HEK293 (cell line): ENCODE measurements at regions not wholly inside any gene's neighbourhood (a gene's known extent, or its start where the extent isn't known, plus 50 kb on each side); places are given as distances from the start of the nearest gene placed in this dataset.

Source experiments
- CTCF ChIA-PET: fragments of 350-600 bp; formaldehyde crosslinking; extraction: SDS; loops from one replicate; lab custom pipeline; 2021; ENCODE audit warnings: antibody characterized with exemption; lab: Yijun Ruan, JAX
- POLR2A ChIA-PET: fragments of 300-600 bp; formaldehyde crosslinking; extraction: SDS; loops from one replicate; lab custom pipeline; 2020; ENCODE audit warnings: antibody characterized with exemption, inconsistent platforms; lab: Yijun Ruan, JAX
- H3K27ac ChIP-seq: fragments of 200-500 bp; sonication (Bioruptor generic); 2 replicates; pipeline ENCODE4 v1.5.1; 2014; ENCODE audit warnings: low read depth, low read length, control low read depth, inconsistent platforms; ENCODE audit errors: extremely low read depth
- H3K36me3 ChIP-seq, 2 experiments: fragments of 200-500 bp in 1 of 2; sonication (Bioruptor generic) in 1 of 2; 1 replicate in 1 of 2; 2 replicates in 1 of 2; pipeline ENCODE4 v1.5.1; 2014 to 2017; ENCODE audit warnings: inconsistent platforms in 2 of 2, low read length in 2 of 2; ENCODE audit not compliant: control insufficient read depth in 2 of 2, insufficient read depth in 1 of 2
- H3K4me1 ChIP-seq: fragments of 200-500 bp; sonication (Bioruptor generic); 2 replicates; pipeline ENCODE4 v1.5.1; 2014; ENCODE audit warnings: mild to moderate bottlenecking, low read length, inconsistent platforms; ENCODE audit not compliant: control insufficient read depth, insufficient read depth
- H3K4me3 ChIP-seq: 2 replicates; pipeline ENCODE4 v1.5.1; 2011; ENCODE audit warnings: low read depth, mild to moderate bottlenecking, control low read depth, low read length, moderate library complexity
- H3K9me3 ChIP-seq: fragments of 200-500 bp; sonication (Bioruptor generic); 2 replicates; pipeline ENCODE4 v1.5.1; 2014; ENCODE audit warnings: low read depth, low read length, inconsistent platforms; ENCODE audit not compliant: control insufficient read depth, insufficient read depth
- AEBP2 ChIP-seq: fragments of 450-650 bp; formaldehyde crosslinking; IDR thresholded peaks from 2 replicates; pipeline ENCODE4 v1.5.1; 2016; ENCODE audit warnings: missing biosample characterization, missing genetic modification characterization, borderline replicate concordance
- BCL11B ChIP-seq: fragments of 450-650 bp; formaldehyde crosslinking; IDR thresholded peaks from 2 replicates; pipeline ENCODE4 v1.5.1; 2016; ENCODE audit warnings: low read depth, missing biosample characterization, missing genetic modification characterization
- GLIS1 ChIP-seq: fragments of 450-650 bp; formaldehyde crosslinking; IDR thresholded peaks from 2 replicates; pipeline ENCODE4 v1.5.1; 2016; ENCODE audit warnings: missing biosample characterization, missing genetic modification characterization
- KLF10 ChIP-seq: fragments of 450-650 bp; IDR thresholded peaks from 2 replicates; pipeline ENCODE4 v1.5.1; 2018; ENCODE audit warnings: missing biosample characterization, mild to moderate bottlenecking, missing genetic modification characterization
- KLF7 ChIP-seq: fragments of 450-650 bp; formaldehyde crosslinking; IDR thresholded peaks from 2 replicates; pipeline ENCODE4 v1.5.1; 2016; ENCODE audit warnings: missing biosample characterization, missing genetic modification characterization, borderline replicate concordance
- PRDM10 ChIP-seq: fragments of 450-650 bp; formaldehyde crosslinking; IDR thresholded peaks from 2 replicates; pipeline ENCODE4 v1.5.1; 2016; ENCODE audit warnings: missing biosample characterization, missing genetic modification characterization
- TCF7L2 ChIP-seq: IDR thresholded peaks from 2 replicates; pipeline ENCODE4 v1.6.1; 2011; ENCODE audit warnings: low read depth, mild to moderate bottlenecking, inconsistent platforms, low read length, moderate library complexity, borderline replicate concordance
- YY1 ChIP-seq: fragments of 450-650 bp; formaldehyde crosslinking; IDR thresholded peaks from 2 replicates; pipeline ENCODE4 v1.5.1; 2018; ENCODE audit warnings: missing biosample characterization, missing genetic modification characterization
- ZBTB21 ChIP-seq: fragments of 450-650 bp; formaldehyde crosslinking; IDR thresholded peaks from 2 replicates; pipeline ENCODE4 v1.5.1; 2017; ENCODE audit warnings: missing biosample characterization, missing genetic modification characterization
- ZBTB6 ChIP-seq: fragments of 450-650 bp; formaldehyde crosslinking; IDR thresholded peaks from 2 replicates; pipeline ENCODE4 v1.5.1; 2017; ENCODE audit warnings: missing biosample characterization, missing genetic modification characterization
- ZNF169 ChIP-seq: fragments of 450-650 bp; formaldehyde crosslinking; IDR thresholded peaks from 2 replicates; pipeline ENCODE4 v1.5.1; 2016; ENCODE audit warnings: missing biosample characterization, missing genetic modification characterization
- ZNF184 ChIP-seq: fragments of 450-650 bp; IDR thresholded peaks from 2 replicates; pipeline ENCODE4 v1.5.1; 2018; ENCODE audit warnings: missing biosample characterization, mild to moderate bottlenecking, missing genetic modification characterization
- ZNF2 ChIP-seq: fragments of 450-650 bp; formaldehyde crosslinking; IDR thresholded peaks from 2 replicates; pipeline ENCODE4 v1.5.1; 2016; ENCODE audit warnings: missing biosample characterization, missing genetic modification characterization
- ZNF214 ChIP-seq: fragments of 450-650 bp; formaldehyde crosslinking; IDR thresholded peaks from 2 replicates; pipeline ENCODE4 v1.5.1; 2017; ENCODE audit warnings: missing biosample characterization, mild to moderate bottlenecking, missing genetic modification characterization, borderline replicate concordance
- ZNF366 ChIP-seq: fragments of 450-650 bp; formaldehyde crosslinking; conservative IDR thresholded peaks from 2 replicates; pipeline ENCODE4 v1.5.1; 2016; ENCODE audit warnings: missing biosample characterization, missing genetic modification characterization
- ZNF48 ChIP-seq: fragments of 450-650 bp; formaldehyde crosslinking; IDR thresholded peaks from 2 replicates; pipeline ENCODE4 v1.5.1; 2016; ENCODE audit warnings: missing biosample characterization, missing genetic modification characterization
- ZNF513 ChIP-seq: fragments of 450-650 bp; IDR thresholded peaks from 2 replicates; pipeline ENCODE4 v1.5.1; 2018; ENCODE audit warnings: missing biosample characterization, missing genetic modification characterization
- ZNF580 ChIP-seq: fragments of 450-650 bp; formaldehyde crosslinking; IDR thresholded peaks from 2 replicates; pipeline ENCODE4 v1.5.1; 2016; ENCODE audit warnings: missing biosample characterization, missing genetic modification characterization
- ZNF639 ChIP-seq: fragments of 450-650 bp; formaldehyde crosslinking; IDR thresholded peaks from 2 replicates; pipeline ENCODE4 v1.5.1; 2016; ENCODE audit warnings: missing biosample characterization, missing genetic modification characterization
- ZNF670 ChIP-seq: fragments of 450-650 bp; formaldehyde crosslinking; IDR thresholded peaks from 2 replicates; pipeline ENCODE4 v1.5.1; 2016; ENCODE audit warnings: missing biosample characterization, missing genetic modification characterization, low read depth
- ZNF677 ChIP-seq: fragments of 450-650 bp; IDR thresholded peaks from 2 replicates; pipeline ENCODE4 v1.5.0; 2018; ENCODE audit warnings: missing biosample characterization, mild to moderate bottlenecking, missing genetic modification characterization, moderate library complexity
- ZNF747 ChIP-seq: fragments of 450-650 bp; formaldehyde crosslinking; IDR thresholded peaks from 2 replicates; pipeline ENCODE4 v1.5.1; 2016; ENCODE audit warnings: missing biosample characterization, missing genetic modification characterization
- ZNF777 ChIP-seq: fragments of 450-650 bp; formaldehyde crosslinking; IDR thresholded peaks from 2 replicates; pipeline ENCODE4 v1.5.1; 2017; ENCODE audit warnings: missing biosample characterization, missing genetic modification characterization, borderline replicate concordance
- ZNF830 ChIP-seq: fragments of 450-650 bp; IDR thresholded peaks from 2 replicates; pipeline ENCODE4 v1.5.0; 2018; ENCODE audit warnings: missing biosample characterization, missing genetic modification characterization, low read depth, mild to moderate bottlenecking, moderate library complexity

- no peak for TF ChIP-seq AEBP2
- TF ChIP-seq ZNF366 = no peak
- TF ChIP-seq KLF10 = no peak
- TF ChIP-seq, all 188 proteins: peak for 0
Observed at GRCh38 chr14:53634793-53635192, 321.8 kb downstream of the BMP4 start (continued).

- no peak overlapping the region for H3K4me3 ChIP-seq
- CTCF ChIA-PET = interaction anchor here (0.7 kb wide), 1 partner anchor 509 kb away, joined by 3 read pairs; no protein-coding TSS in a partner anchor
- no peak overlapping the region for H3K27ac ChIP-seq
- POLR2A ChIA-PET = no interaction called here
- H3K4me1 ChIP-seq = no peaks in the 10 kb centered on the region
- H3K9me3 ChIP-seq = no peaks in the 10 kb centered on the region
- no peak for TF ChIP-seq ZNF777
- TF ChIP-seq PRDM10 (tag by site-specific recombination) = peak; percentile 74
- no peak for TF ChIP-seq TCF7L2
- peak; percentile 31; the same call in 1 of the 2 replicates for TF ChIP-seq GLIS1
- no peak for TF ChIP-seq ZNF214 (tag by site-specific recombination)
- TF ChIP-seq, all 188 proteins: peak for 2
- no peaks in the 10 kb centered on the region for H3K36me3 ChIP-seq
Observed at GRCh38 chr14:53630336-53630735, 326.3 kb downstream of the BMP4 start.

GRCh38 chr14:53628732-53629430 is 327.7 kb downstream of the BMP4 start:
- Histone ChIP-seq H3K27ac (no peak overlapping the region), H3K4me1 (no peaks in the 10 kb centered on the region), H3K36me3 (no peaks in the 10 kb centered on the region), H3K4me3 (no peak overlapping the region), H3K9me3 (no peaks in the 10 kb centered on the region)
- ChIA-PET POLR2A (no interaction called here), CTCF (interaction anchor here (0.6 kb wide), 1 partner anchor 171 kb away, joined by 3 read pairs; no protein-coding TSS in a partner anchor)
- TF ChIP-seq ZNF513 (tag by site-specific recombination) = no peak
- no peak for TF ChIP-seq ZNF639
- no peak for TF ChIP-seq ZBTB21 (tag by site-specific recombination)
- no peak for TF ChIP-seq ZNF670 (tag by site-specific recombination)
- no peak for TF ChIP-seq ZNF830 (tag by site-specific recombination)
- no peak for TF ChIP-seq ZNF184 (tag by site-specific recombination)
- TF ChIP-seq YY1 = no peak
- no peak for TF ChIP-seq ZNF214 (tag by site-specific recombination)
- no peak for TF ChIP-seq ZNF2 (tag by site-specific recombination)
- TF ChIP-seq BCL11B (tag by site-specific recombination) = no peak
- no peak for TF ChIP-seq ZNF677 (tag by site-specific recombination)
- TF ChIP-seq ZNF169 (tag by site-specific recombination) = no peak
- no peak for TF ChIP-seq KLF7 (tag by site-specific recombination)
- TF ChIP-seq KLF10 = no peak
- TF ChIP-seq ZNF580 (tag by site-specific recombination) = no peak
- no peak for TF ChIP-seq ZNF48
- TF ChIP-seq ZNF747 (tag by site-specific recombination) = no peak
- no peak for TF ChIP-seq ZBTB6 (tag by site-specific recombination)
